ENCODE measurements at regions not wholly inside any gene's neighbourhood (a gene's known extent, or its start where the extent isn't known, plus 50 kb on each side); places are given as distances from the start of the nearest gene placed in this dataset.

GRCh38 chr7:156046031-156046560 lies 233.8 kb upstream of the SHH start:
- Histone ChIP-seq H3K36me3 (ENCODE audit: control insufficient read depth, insufficient read depth, low read length) (no peaks in the 10 kb centered on the region), H3K27me3 (ENCODE audit: control insufficient read depth, insufficient read depth, low read length) (no peaks in the 10 kb centered on the region), H3K4me3 (ENCODE audit: low read depth in 2 of 2, low read length in 2 of 2) (no peak overlapping the region), H3K27ac (ENCODE audit: low read length) (no peak overlapping the region), H3K4me1 (ENCODE audit: control insufficient read depth, insufficient read depth, low read length) (no peaks in the 10 kb centered on the region), H3K9me3 (ENCODE audit: control insufficient read depth, insufficient read depth, low read depth, low read length) (no peaks in the 10 kb centered on the region)
- ATAC-seq = no peak
- no TSS peak for BruUV-seq (replicated peaks)
- TF ChIP-seq REST (IDR thresholded peaks at IDR 0.05; ENCODE audit: insufficient read depth in 1 of 2, low read depth in 2 of 2, low read length in 1 of 2) (no peak), SIN3A (IDR thresholded peaks at IDR 0.05; ENCODE audit: borderline replicate concordance, insufficient read depth, low read depth, low read length) (no peak), POLR2AphosphoS5 (IDR thresholded peaks at IDR 0.05; ENCODE audit: low read depth, low read length) (no peak), CTCF (IDR thresholded peaks at IDR 0.05) (no peak), TCF7L2 (IDR thresholded peaks at IDR 0.05; ENCODE audit: low read depth, low read length) (no peak)
- no peak for DNase-seq (ENCODE audit: low read depth, low spot score)
- ChIA-PET CTCF (no interaction called here), POLR2A (no interaction called here)
- in situ Hi-C loops (cut with HindIII; ENCODE audit: low pct_unique_long_range_greater_than_20kb, low sequenced_read_pairs) (no loop called here), intact Hi-C loops (cut with micrococcal nuclease; ENCODE audit: unreplicated experiment) (no loop called here)

GRCh38 chr7:156043416-156044178 lies 231.3 kb upstream of the SHH start:
- intact Hi-C loops (cut with micrococcal nuclease; ENCODE audit: unreplicated experiment) = no loop called here
- POLR2A ChIA-PET = no interaction called here
- no TSS peak for BruUV-seq (replicated peaks)
- no peak for ATAC-seq
- H3K9me3 ChIP-seq (ENCODE audit: control insufficient read depth, insufficient read depth, low read depth, low read length) = no peaks in the 10 kb centered on the region
- no peak for TF ChIP-seq CTCF (IDR thresholded peaks at IDR 0.05)
- TF ChIP-seq TCF7L2 (IDR thresholded peaks at IDR 0.05; ENCODE audit: low read depth, low read length) = no peak
- no peak for TF ChIP-seq SIN3A (IDR thresholded peaks at IDR 0.05; ENCODE audit: borderline replicate concordance, insufficient read depth, low read depth, low read length)
- no peak for TF ChIP-seq REST (IDR thresholded peaks at IDR 0.05; ENCODE audit: insufficient read depth in 1 of 2, low read depth in 2 of 2, low read length in 1 of 2)
- TF ChIP-seq POLR2AphosphoS5 (IDR thresholded peaks at IDR 0.05; ENCODE audit: low read depth, low read length) = no peak
- no peak overlapping the region for H3K4me3 ChIP-seq (ENCODE audit: low read depth in 2 of 2, low read length in 2 of 2)
- H3K4me1 ChIP-seq (ENCODE audit: control insufficient read depth, insufficient read depth, low read length) = no peaks in the 10 kb centered on the region
- H3K27me3 ChIP-seq (ENCODE audit: control insufficient read depth, insufficient read depth, low read length) = no peaks in the 10 kb centered on the region
- CTCF ChIA-PET = no interaction called here
- no peak overlapping the region for H3K27ac ChIP-seq (ENCODE audit: low read length)
- DNase-seq (ENCODE audit: low read depth, low spot score) = no peak
- in situ Hi-C loops (cut with HindIII; ENCODE audit: low pct_unique_long_range_greater_than_20kb, low sequenced_read_pairs) = no loop called here
- no peaks in the 10 kb centered on the region for H3K36me3 ChIP-seq (ENCODE audit: control insufficient read depth, insufficient read depth, low read length)

Data from Panc1 (cell line).